SK-N-DZ (cell line): ENCODE measurements at regions not wholly inside any gene's neighbourhood (a gene's known extent, or its start where the extent isn't known, plus 50 kb on each side); places are given as distances from the start of the nearest gene placed in this dataset.
"Not testable (repeated sequence)": the region's sequence is repeated elsewhere in the genome, so short reads cannot be mapped to it uniquely, and the experiment has no call there.

Experiments
- DNase-seq: peaks from one replicate; pipeline ENCODE4 v3.0.0-alpha.2; 2015; ENCODE audit warnings: low spot score

GRCh38 chr5:62902126-62902525 is 323.5 kb downstream of the LRRC70 start:
- peak; percentile 23 for DNase-seq

GRCh38 chr5:62900976-62901375 is 322.4 kb downstream of the LRRC70 start:
- peak; percentile 97 for DNase-seq

- DNase-seq, result no peak
Measured at GRCh38 chr5:62896121-62896893, 317.7 kb downstream of the LRRC70 start.

GRCh38 chr5:62886603-62887315 is 308.1 kb downstream of the LRRC70 start:
- no peak for DNase-seq

- not testable (repeated sequence) for DNase-seq
Measured at GRCh38 chr5:62837330-62837729, 258.7 kb downstream of the LRRC70 start.

GRCh38 chr5:62829604-62829986 is 251.0 kb downstream of the LRRC70 start:
- DNase-seq, result no peak

GRCh38 chr5:62828742-62829603 is 250.4 kb downstream of the LRRC70 start:
- no peak for DNase-seq

- DNase-seq, result no peak
Measured at GRCh38 chr5:62825623-62826220, 247.1 kb downstream of the LRRC70 start.

GRCh38 chr5:62824936-62825335 is 246.3 kb downstream of the LRRC70 start:
- DNase-seq, result no peak

- not testable (repeated sequence) for DNase-seq
Measured at GRCh38 chr5:62817043-62817442, 238.4 kb downstream of the LRRC70 start.

- DNase-seq, result no peak
Measured at GRCh38 chr5:62814991-62815390, 236.4 kb downstream of the LRRC70 start.

- DNase-seq, result peak; percentile 21
Measured at GRCh38 chr5:62812621-62813255, 234.1 kb downstream of the LRRC70 start.

GRCh38 chr5:62804819-62805218 is 226.2 kb downstream of the LRRC70 start:
- not testable (repeated sequence) for DNase-seq

GRCh38 chr5:62795926-62796325 is 217.3 kb downstream of the LRRC70 start:
- DNase-seq, result no peak

GRCh38 chr5:62794456-62794855 is 215.8 kb downstream of the LRRC70 start:
- peak; percentile 67 for DNase-seq

- DNase-seq, result peak; percentile 26
Measured at GRCh38 chr5:62791059-62791458, 212.4 kb downstream of the LRRC70 start.

GRCh38 chr5:62790348-62790747 is 211.7 kb downstream of the LRRC70 start:
- no peak for DNase-seq

GRCh38 chr5:62786099-62786498 is 207.5 kb downstream of the LRRC70 start:
- no peak for DNase-seq

- DNase-seq, result no peak
Measured at GRCh38 chr5:62785588-62785987, 207.0 kb downstream of the LRRC70 start.

GRCh38 chr5:62783374-62784057 is 204.9 kb downstream of the LRRC70 start:
- no peak for DNase-seq

GRCh38 chr5:62780888-62781287 is 202.3 kb downstream of the LRRC70 start:
- no peak for DNase-seq
